RPMI7951 (cell line): ENCODE measurements at regions not wholly inside any gene's neighbourhood (a gene's known extent, or its start where the extent isn't known, plus 50 kb on each side); places are given as distances from the start of the nearest gene placed in this dataset.
"Not testable (repeated sequence)": the region's sequence is repeated elsewhere in the genome, so short reads cannot be mapped to it uniquely, and the experiment has no call there.

Experiments used
- DNase-seq: peaks from one replicate; pipeline ENCODE4 v3.0.0-alpha.2; 2012; ENCODE audit warnings: low read depth

- DNase-seq, result no peak
Measured at GRCh38 chr4:79217025-79217424, 108.8 kb downstream of the NAA11 start.

- no peak for DNase-seq
Measured at GRCh38 chr4:79213702-79214101, 112.2 kb downstream of the NAA11 start.

GRCh38 chr4:79213010-79213409 is 112.9 kb downstream of the NAA11 start:
- DNase-seq, result no peak

- DNase-seq, result no peak
Measured at GRCh38 chr4:79212311-79212710, 113.5 kb downstream of the NAA11 start.

GRCh38 chr4:79211490-79211889 is 114.4 kb downstream of the NAA11 start:
- DNase-seq, result no peak

- no peak for DNase-seq
Measured at GRCh38 chr4:79210636-79211049, 115.2 kb downstream of the NAA11 start.

GRCh38 chr4:79209822-79210635 is 115.8 kb downstream of the NAA11 start:
- DNase-seq, result no peak

- no peak for DNase-seq
Measured at GRCh38 chr4:79209081-79209480, 116.8 kb downstream of the NAA11 start.

- no peak for DNase-seq
Measured at GRCh38 chr4:79207281-79207680, 118.6 kb downstream of the NAA11 start.

- DNase-seq, result no peak
Measured at GRCh38 chr4:79206660-79207059, 119.2 kb downstream of the NAA11 start.

GRCh38 chr4:79205121-79205520 is 120.7 kb downstream of the NAA11 start:
- no peak for DNase-seq

GRCh38 chr4:79201971-79202370 is 123.9 kb downstream of the NAA11 start:
- no peak for DNase-seq

- no peak for DNase-seq
Measured at GRCh38 chr4:79199743-79200142, 126.1 kb downstream of the NAA11 start.

GRCh38 chr4:79198951-79199587 is 126.8 kb downstream of the NAA11 start:
- no peak for DNase-seq

GRCh38 chr4:79197275-79198009 is 128.4 kb downstream of the NAA11 start:
- no peak for DNase-seq

- not testable (repeated sequence) for DNase-seq
Measured at GRCh38 chr4:79191292-79191691, 134.6 kb downstream of the NAA11 start.

- DNase-seq, result no peak
Measured at GRCh38 chr4:79185526-79186045, 140.3 kb downstream of the NAA11 start.

- no peak for DNase-seq
Measured at GRCh38 chr4:79184476-79184875, 141.4 kb downstream of the NAA11 start.

- DNase-seq, result no peak
Measured at GRCh38 chr4:79182209-79182608, 143.7 kb downstream of the NAA11 start.

- no peak for DNase-seq
Measured at GRCh38 chr4:79181190-79181589, 144.7 kb downstream of the NAA11 start.

GRCh38 chr4:79178760-79179159 is 147.1 kb downstream of the NAA11 start:
- DNase-seq, result no peak

GRCh38 chr4:79177388-79177787 is 148.5 kb downstream of the NAA11 start:
- no peak for DNase-seq
